ENCODE measurements at regions not wholly inside any gene's neighbourhood (a gene's known extent, or its start where the extent isn't known, plus 50 kb on each side); places are given as distances from the start of the nearest gene placed in this dataset.

DNA sequence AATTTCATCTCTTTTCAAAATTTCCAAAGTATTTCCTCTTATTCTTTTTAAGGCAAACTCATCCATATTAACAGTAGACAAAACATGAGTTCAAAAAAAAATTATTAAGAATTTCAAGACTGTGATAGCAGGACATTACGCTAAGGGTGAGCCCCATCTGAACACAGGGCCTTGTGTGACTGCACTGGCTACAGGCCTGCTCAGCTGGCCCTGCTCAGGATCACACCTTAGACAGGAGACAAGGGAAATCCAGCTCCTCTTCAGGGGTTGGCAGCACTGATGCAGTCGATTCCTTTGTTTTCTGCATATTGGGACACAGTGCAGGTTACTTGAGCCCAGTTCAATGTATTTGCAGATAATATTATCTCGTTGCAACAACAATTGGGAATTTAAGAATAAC is 444.7 kb downstream of the PLK2 start:
- 82 to 98% methylated on average over 2 to 3 of the region's 3 CpGs for WGBS, 2 experiments (ENCODE audit: insufficient coverage in 1 of 2, insufficient read length in 1 of 2)
- no peak overlapping the region for H3K27ac ChIP-seq (ENCODE audit: low read depth, low read length)

DNA sequence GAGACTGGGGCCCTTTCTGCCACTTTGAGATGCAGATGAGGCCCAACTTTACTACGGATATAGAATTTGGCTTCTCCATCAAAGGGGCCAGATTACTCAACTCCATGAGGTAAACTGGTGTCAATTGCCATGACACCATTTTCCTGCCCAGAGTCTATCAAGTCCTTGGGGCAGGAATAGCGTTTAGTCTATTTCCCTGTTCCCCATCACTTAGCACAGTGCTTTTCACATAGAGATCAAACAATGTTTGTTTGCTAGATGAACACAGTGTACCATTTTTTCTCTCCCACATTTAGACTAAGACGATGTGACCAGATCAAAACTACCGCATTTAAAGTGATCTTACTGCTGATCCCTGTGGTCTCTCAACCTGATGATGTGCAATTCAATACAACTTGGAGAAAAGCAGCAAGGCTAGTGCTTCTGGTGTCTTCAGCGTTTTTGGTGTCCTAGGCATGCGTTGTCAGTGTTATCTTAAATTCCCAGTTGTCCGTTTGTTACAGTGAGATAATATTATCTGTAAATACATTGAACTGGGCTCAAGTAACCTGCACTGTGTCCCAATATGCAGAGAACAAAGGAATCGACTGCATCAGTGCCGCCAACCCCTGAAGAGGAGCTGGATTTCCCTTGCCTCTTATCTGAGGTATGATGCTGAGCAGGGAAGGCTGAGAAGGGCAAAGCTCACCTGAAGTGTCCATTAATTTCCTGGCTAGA is 446.2 kb downstream of the PLK2 start:
- TF ChIP-seq, protein P1, sequence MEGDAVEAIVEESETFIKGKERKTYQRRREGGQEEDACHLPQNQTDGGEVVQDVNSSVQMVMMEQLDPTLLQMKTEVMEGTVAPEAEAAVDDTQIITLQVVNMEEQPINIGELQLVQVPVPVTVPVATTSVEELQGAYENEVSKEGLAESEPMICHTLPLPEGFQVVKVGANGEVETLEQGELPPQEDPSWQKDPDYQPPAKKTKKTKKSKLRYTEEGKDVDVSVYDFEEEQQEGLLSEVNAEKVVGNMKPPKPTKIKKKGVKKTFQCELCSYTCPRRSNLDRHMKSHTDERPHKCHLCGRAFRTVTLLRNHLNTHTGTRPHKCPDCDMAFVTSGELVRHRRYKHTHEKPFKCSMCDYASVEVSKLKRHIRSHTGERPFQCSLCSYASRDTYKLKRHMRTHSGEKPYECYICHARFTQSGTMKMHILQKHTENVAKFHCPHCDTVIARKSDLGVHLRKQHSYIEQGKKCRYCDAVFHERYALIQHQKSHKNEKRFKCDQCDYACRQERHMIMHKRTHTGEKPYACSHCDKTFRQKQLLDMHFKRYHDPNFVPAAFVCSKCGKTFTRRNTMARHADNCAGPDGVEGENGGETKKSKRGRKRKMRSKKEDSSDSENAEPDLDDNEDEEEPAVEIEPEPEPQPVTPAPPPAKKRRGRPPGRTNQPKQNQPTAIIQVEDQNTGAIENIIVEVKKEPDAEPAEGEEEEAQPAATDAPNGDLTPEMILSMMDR (conservative IDR thresholded peaks at IDR 0.05) = no peak
- no peaks in the 10 kb centered on the region for H3K36me3 ChIP-seq (ENCODE audit: control insufficient read depth, insufficient read depth, low read length)
- DNase-seq = no peak
- peaks cover 4% of the 10 kb centered on the region for H3K4me1 ChIP-seq (ENCODE audit: control insufficient read depth, insufficient read depth, low read length)
- H3K27me3 Mint-ChIP-seq (ENCODE audit: insufficient read depth) = no peaks in the 10 kb centered on the region
- H3K4me3 Mint-ChIP-seq = no peak overlapping the region
- H3K27ac Mint-ChIP-seq = no peak overlapping the region
- H3K27ac ChIP-seq (ENCODE audit: low read depth, low read length) = no peak overlapping the region
- H3K36me3 Mint-ChIP-seq (ENCODE audit: low read depth) = no peaks in the 10 kb centered on the region
- no peaks in the 10 kb centered on the region for H3K9me3 Mint-ChIP-seq
- no peak overlapping the region for H3K9ac ChIP-seq (ENCODE audit: extremely low read depth, low read length, poor library complexity, severe bottlenecking)
- H3K9me3 ChIP-seq (ENCODE audit: control insufficient read depth, low read length) = no peaks in the 10 kb centered on the region
- 89 to 94% methylated on average over 6 to 9 of the region's 9 CpGs for WGBS, 2 experiments (ENCODE audit: insufficient coverage in 1 of 2, insufficient read length in 1 of 2)
- H3K27me3 ChIP-seq (ENCODE audit: control insufficient read depth, insufficient read depth, low read length, poor library complexity, severe bottlenecking) = no peaks in the 10 kb centered on the region
- no peak overlapping the region for H3K4me3 ChIP-seq (ENCODE audit: low read length)
- peaks cover 10% of the 10 kb centered on the region for H3K4me1 Mint-ChIP-seq

More for the DNA sequence above, 444.7 kb downstream of the PLK2 start:
- Mint-ChIP-seq H3K27ac (no peak overlapping the region), H3K27me3 (ENCODE audit: insufficient read depth) (no peaks in the 10 kb centered on the region), H3K4me3 (no peak overlapping the region), H3K36me3 (ENCODE audit: low read depth) (no peaks in the 10 kb centered on the region), H3K4me1 (peaks cover 10% of the 10 kb centered on the region), H3K9me3 (no peaks in the 10 kb centered on the region)
- DNase-seq = no peak
- TF ChIP-seq, protein P1 (conservative IDR thresholded peaks at IDR 0.05) = no peak
- Histone ChIP-seq H3K4me1 (ENCODE audit: control insufficient read depth, insufficient read depth, low read length) (peaks cover 4% of the 10 kb centered on the region), H3K9me3 (ENCODE audit: control insufficient read depth, low read length) (no peaks in the 10 kb centered on the region), H3K9ac (ENCODE audit: extremely low read depth, low read length, poor library complexity, severe bottlenecking) (no peak overlapping the region), H3K27me3 (ENCODE audit: control insufficient read depth, insufficient read depth, low read length, poor library complexity, severe bottlenecking) (no peaks in the 10 kb centered on the region), H3K36me3 (ENCODE audit: control insufficient read depth, insufficient read depth, low read length) (no peaks in the 10 kb centered on the region), H3K4me3 (ENCODE audit: low read length) (no peak overlapping the region)

DNA sequence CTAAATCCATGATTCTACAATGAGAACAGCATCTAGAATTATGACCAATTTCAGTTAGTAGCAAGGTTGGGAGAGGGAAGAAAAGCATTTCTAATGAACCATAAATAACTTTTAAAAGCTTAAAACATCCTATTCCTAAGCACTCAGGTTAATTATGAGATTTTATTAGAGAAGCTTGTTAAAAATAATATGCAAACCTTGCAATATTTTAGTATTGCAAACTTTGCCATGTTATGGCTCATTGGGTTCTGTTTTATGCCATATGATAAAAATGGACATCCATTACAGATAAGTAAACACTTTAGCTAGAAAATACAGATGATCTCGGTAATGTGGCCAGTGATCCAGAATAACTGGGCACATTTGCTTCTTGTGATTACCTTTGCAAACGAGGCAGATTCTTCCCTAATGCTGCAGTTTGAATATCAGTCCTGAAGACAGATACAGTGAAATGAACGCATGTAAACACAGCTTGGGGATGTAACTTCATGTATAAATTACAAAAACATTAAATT is 447.0 kb downstream of the PLK2 start:
- TF ChIP-seq, protein P1 (conservative IDR thresholded peaks at IDR 0.05) = no peak
- Histone ChIP-seq H3K27ac (ENCODE audit: low read depth, low read length) (no peak overlapping the region), H3K9me3 (ENCODE audit: control insufficient read depth, low read length) (no peaks in the 10 kb centered on the region), H3K27me3 (ENCODE audit: control insufficient read depth, insufficient read depth, low read length, poor library complexity, severe bottlenecking) (no peaks in the 10 kb centered on the region), H3K9ac (ENCODE audit: extremely low read depth, low read length, poor library complexity, severe bottlenecking) (no peak overlapping the region), H3K36me3 (ENCODE audit: control insufficient read depth, insufficient read depth, low read length) (no peaks in the 10 kb centered on the region), H3K4me1 (ENCODE audit: control insufficient read depth, insufficient read depth, low read length) (peaks cover 4% of the 10 kb centered on the region), H3K4me3 (ENCODE audit: low read length) (no peak overlapping the region)
- Mint-ChIP-seq H3K4me3 (no peak overlapping the region), H3K36me3 (ENCODE audit: low read depth) (no peaks in the 10 kb centered on the region), H3K27ac (no peak overlapping the region), H3K27me3 (ENCODE audit: insufficient read depth) (no peaks in the 10 kb centered on the region), H3K9me3 (no peaks in the 10 kb centered on the region), H3K4me1 (peaks cover 10% of the 10 kb centered on the region)
- 93 to 94% methylated on average over 2 to 3 of the region's 3 CpGs for WGBS, 2 experiments (ENCODE audit: insufficient coverage in 1 of 2, insufficient read length in 1 of 2)
- DNase-seq = no peak

Measured in endodermal cell (in vitro differentiated cells).